Posterior vena cava (tissue), 2 donors: ENCODE measurements at regions not wholly inside any gene's neighbourhood (a gene's known extent, or its start where the extent isn't known, plus 50 kb on each side); places are given as distances from the start of the nearest gene placed in this dataset.

Experiments used
- DNase-seq: peaks from one replicate; pipeline ENCODE4 v3.0.0-alpha.2; 2020; ENCODE audit warnings: low spot score
- intact Hi-C, 2 donors: fragments of 100-400 bp; cut with DNase I; formaldehyde crosslinking; loops; one replicate each; pipeline versions ENCODE4 v1.14.1 to v1.14.2; 2022 to 2023
- donor health status: DM: yes; HTN: yes; CAD: no.
- donor health status: DM: yes; HTN: yes; CAD: no.

- intact Hi-C loops: no loop called here
- DNase-seq: no peak
Measured at GRCh38 chr5:93819668-93820067, 78.3 kb upstream of the POU5F2 start.

- no peak for DNase-seq
- intact Hi-C loops: no loop called here
Measured at GRCh38 chr5:93810780-93811179, 69.4 kb upstream of the POU5F2 start.

- intact Hi-C loops: loop anchor here in 1 of 2 donors (10.0 kb wide), 1 partner anchor 215 kb away; no protein-coding TSS in a partner anchor
- DNase-seq: no peak
Measured at GRCh38 chr5:93809430-93809829, 68.0 kb upstream of the POU5F2 start.

GRCh38 chr5:93807846-93808245 lies 66.4 kb upstream of the POU5F2 start:
- no peak for DNase-seq
- intact Hi-C loops: loop anchor here in 1 of 2 donors (10.0 kb wide), 1 partner anchor 213 kb away; no protein-coding TSS in a partner anchor

GRCh38 chr5:93805616-93806379 lies 64.4 kb upstream of the POU5F2 start:
- DNase-seq: no peak
- intact Hi-C loops: loop anchor here in 1 of 2 donors (10.0 kb wide), 1 partner anchor 211 kb away; no protein-coding TSS in a partner anchor

- DNase-seq: no peak
- intact Hi-C loops: loop anchor here in 1 of 2 donors (10.0 kb wide), 1 partner anchor 206 kb away; no protein-coding TSS in a partner anchor
Measured at GRCh38 chr5:93800988-93801811, 59.8 kb upstream of the POU5F2 start.

GRCh38 chr5:93794954-93795353 lies 53.6 kb upstream of the POU5F2 start:
- no peak for DNase-seq
- intact Hi-C loops: no loop called here

GRCh38 chr5:93793159-93793781 lies 51.9 kb upstream of the POU5F2 start:
- intact Hi-C loops: no loop called here
- DNase-seq: no peak

GRCh38 chr5:93791518-93791972 lies 50.1 kb upstream of the POU5F2 start:
- no peak for DNase-seq
- intact Hi-C loops: no loop called here
